GM10266 (cell line): ENCODE measurements at regions not wholly inside any gene's neighbourhood (a gene's known extent, or its start where the extent isn't known, plus 50 kb on each side); places are given as distances from the start of the nearest gene placed in this dataset.

Source experiments
- DNase-seq: peaks from one replicate; pipeline ENCODE4 v3.0.0; 2012; ENCODE audit errors: extremely low spot score
- TF ChIP-seq, protein P1 (sequence below): IDR thresholded peaks from 2 replicates; pipeline ENCODE4 v1.5.1; 2012; ENCODE audit warnings: mild to moderate bottlenecking, low read depth; ENCODE audit not compliant: control insufficient read depth, insufficient read depth; ENCODE audit errors: missing control alignments

DNA sequence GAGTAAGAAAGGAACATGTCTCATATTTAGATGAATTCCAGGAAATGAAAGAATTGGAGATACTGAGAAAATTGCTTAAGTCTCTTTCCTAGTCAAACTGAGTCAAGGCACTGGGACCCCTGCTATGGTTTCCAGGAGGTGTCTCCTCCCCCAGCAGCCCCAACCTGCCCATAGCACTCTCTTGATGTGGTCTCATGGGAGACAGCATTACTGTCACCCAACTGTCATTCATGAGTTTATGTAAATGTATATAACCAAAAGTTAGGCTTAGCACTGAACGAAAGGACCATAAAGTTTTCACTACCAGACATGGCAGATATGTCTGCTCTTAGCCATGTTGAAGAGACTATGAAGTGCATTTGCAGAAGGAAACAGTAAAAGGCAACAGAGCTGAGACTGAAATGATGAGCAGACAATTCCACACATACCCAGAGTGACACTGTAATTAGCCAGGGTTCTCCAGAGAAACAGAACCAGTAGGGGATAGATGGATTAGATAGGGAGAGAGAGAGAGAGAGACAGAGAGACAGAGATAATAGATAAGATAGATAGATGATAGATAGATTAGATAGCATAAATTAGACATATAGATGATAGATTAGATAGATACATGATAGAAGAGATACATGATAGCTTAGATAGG lies 328.1 kb downstream of the BRD1 start:
- TF ChIP-seq, protein P1, sequence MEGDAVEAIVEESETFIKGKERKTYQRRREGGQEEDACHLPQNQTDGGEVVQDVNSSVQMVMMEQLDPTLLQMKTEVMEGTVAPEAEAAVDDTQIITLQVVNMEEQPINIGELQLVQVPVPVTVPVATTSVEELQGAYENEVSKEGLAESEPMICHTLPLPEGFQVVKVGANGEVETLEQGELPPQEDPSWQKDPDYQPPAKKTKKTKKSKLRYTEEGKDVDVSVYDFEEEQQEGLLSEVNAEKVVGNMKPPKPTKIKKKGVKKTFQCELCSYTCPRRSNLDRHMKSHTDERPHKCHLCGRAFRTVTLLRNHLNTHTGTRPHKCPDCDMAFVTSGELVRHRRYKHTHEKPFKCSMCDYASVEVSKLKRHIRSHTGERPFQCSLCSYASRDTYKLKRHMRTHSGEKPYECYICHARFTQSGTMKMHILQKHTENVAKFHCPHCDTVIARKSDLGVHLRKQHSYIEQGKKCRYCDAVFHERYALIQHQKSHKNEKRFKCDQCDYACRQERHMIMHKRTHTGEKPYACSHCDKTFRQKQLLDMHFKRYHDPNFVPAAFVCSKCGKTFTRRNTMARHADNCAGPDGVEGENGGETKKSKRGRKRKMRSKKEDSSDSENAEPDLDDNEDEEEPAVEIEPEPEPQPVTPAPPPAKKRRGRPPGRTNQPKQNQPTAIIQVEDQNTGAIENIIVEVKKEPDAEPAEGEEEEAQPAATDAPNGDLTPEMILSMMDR: no peak

DNA sequence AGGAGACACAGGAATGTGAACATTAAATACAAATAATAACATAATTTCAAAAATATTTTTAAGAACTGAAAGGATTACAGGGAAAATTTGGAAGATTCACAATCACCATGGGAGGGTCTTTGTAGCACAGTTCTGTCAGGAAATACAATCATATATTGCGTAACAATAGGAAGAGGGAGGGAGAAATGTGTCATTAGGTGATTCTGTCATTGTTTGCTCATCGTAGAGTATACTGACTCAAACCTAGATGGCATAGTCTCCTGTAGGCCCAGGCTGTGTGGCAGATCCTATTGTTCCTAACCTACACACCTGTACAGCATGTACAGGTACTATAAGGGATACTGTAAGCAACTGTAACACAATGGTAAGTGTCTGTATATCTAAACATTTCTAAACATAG lies 330.4 kb downstream of the BRD1 start:
- no peak for DNase-seq
- TF ChIP-seq, protein P1: no peak

More for the DNA sequence above, 328.1 kb downstream of the BRD1 start:
- DNase-seq: no peak

DNA sequence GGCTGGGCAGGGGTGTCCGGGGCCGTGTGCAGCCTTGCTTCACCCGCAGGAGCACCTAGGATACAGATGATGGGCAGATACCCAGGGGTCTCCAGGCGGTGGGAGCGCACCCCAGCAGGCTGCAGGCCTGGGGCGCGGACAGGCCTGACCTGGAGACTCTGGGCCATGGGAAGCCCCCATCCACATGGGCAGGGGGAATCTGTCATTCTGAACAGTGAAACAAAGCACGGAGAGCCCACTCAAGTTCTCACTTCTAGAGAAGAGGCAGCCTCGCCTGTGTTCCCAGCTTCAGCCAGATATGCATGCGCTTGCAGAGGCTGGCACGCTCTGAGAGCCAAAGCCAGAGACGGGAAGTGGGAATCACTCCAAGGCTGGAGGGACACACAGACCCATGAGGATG lies 333.1 kb downstream of the BRD1 start:
- DNase-seq: no peak
- TF ChIP-seq, protein P1: no peak

DNA sequence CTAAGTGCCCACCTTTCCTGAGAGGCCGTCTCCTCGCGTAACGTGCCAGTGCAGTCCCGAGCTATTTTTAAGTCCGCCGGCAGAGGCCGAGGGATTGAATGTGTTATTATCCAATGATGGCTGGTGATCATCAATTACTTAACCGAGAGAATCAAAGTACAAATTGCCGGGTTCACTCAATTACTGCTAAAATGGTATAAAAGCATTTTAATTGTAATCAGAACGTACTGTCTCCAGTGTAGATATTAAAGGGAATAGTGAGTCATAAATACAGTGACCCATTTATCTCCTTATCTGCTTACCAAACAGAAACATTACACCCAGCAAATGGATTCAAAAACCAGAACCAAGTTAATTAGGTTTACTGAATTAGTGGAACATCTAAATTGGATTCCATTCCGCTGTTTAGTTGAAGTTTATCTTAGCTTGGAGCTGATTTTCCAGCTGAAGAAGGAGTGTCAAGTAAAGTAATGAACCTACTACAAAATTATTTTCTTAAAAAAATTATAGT lies 334.9 kb downstream of the BRD1 start:
- TF ChIP-seq, protein P1: no peak
- DNase-seq: no peak

DNA sequence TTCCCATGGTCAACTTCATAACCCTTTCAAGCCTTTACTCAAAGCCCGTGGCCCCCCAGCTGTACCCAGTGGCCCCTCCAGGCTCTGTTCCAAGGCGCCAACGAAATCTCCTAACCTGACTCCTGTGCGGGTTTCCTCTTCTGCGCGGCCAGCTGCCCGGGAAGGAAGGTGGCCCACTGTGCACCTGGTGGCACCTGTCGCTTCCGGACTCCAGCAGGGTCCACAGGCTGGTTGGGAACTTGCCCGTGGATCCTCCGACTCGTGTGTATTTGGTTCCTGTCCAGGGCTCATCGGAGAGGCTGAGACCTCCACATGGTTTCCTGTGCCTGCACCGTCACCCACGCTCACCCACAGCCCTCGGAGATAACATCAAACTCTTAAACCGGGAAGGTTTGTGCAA lies 335.4 kb downstream of the BRD1 start:
- no peak for DNase-seq
- TF ChIP-seq, protein P1: no peak

DNA sequence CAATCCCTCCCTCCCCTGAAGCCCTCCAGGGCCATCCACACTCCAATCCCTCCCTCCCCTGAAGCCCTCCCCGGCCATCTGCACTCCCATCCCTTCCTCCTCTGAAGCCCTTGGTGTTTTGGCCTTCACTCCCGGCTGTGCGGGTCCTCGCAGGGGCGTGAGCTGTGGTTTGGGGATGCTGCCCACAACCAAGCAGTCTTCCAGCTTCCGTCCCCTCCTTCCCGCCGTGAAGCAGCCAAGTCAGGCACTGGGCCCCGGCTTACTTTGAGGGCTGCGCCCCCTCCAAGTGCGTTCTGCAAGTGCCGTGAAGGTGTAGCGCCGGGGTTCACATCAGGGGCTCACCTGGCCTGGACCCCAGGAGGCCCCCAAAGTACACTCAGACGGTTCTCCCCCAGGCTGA lies 335.9 kb downstream of the BRD1 start:
- TF ChIP-seq, protein P1: no peak
- DNase-seq: no peak

DNA sequence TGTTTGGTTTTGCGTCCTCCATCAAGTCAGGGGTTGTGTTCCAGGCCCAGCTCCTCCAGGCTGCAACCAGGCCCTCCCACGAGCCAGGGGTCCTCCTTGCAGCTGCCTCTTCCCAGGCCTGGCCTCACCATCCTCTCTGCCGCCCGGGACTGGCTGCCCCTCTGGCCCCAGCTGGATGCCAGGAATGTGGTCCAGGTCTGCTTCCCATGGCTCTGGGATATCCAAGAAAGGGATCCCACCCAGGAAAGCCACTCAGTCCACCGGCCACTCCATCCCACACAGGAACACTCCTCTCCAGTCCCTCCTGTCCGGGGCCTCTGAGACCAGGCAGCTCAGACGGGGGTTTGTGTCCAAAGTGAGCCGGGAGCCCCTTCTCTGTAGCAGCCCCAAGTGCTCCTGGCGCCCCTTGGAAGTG lies 336.4 kb downstream of the BRD1 start:
- DNase-seq: no peak
- TF ChIP-seq, protein P1: no peak
